ENCODE measurements at regions not wholly inside any gene's neighbourhood (a gene's known extent, or its start where the extent isn't known, plus 50 kb on each side); places are given as distances from the start of the nearest gene placed in this dataset.

GRCh38 chr13:111907341-111907880 is 159.5 kb upstream of the SOX1 start:
- TF ChIP-seq, protein P1, sequence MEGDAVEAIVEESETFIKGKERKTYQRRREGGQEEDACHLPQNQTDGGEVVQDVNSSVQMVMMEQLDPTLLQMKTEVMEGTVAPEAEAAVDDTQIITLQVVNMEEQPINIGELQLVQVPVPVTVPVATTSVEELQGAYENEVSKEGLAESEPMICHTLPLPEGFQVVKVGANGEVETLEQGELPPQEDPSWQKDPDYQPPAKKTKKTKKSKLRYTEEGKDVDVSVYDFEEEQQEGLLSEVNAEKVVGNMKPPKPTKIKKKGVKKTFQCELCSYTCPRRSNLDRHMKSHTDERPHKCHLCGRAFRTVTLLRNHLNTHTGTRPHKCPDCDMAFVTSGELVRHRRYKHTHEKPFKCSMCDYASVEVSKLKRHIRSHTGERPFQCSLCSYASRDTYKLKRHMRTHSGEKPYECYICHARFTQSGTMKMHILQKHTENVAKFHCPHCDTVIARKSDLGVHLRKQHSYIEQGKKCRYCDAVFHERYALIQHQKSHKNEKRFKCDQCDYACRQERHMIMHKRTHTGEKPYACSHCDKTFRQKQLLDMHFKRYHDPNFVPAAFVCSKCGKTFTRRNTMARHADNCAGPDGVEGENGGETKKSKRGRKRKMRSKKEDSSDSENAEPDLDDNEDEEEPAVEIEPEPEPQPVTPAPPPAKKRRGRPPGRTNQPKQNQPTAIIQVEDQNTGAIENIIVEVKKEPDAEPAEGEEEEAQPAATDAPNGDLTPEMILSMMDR (IDR thresholded peaks at IDR 0.05 in 4 of 5, conservative IDR thresholded peaks at IDR 0.05 in 1 of 5) = no peak
- TF ChIP-seq POLR2A (IDR thresholded peaks at IDR 0.05) = no peak

All from gastrocnemius medialis (tissue), 4 donors.